ENCODE measurements at regions not wholly inside any gene's neighbourhood (a gene's known extent, or its start where the extent isn't known, plus 50 kb on each side); places are given as distances from the start of the nearest gene placed in this dataset.
"Not testable (repeated sequence)": the region's sequence is repeated elsewhere in the genome, so short reads cannot be mapped to it uniquely, and the experiment has no call there.

GRCh38 chr20:51945881-51946280 lies 143.6 kb upstream of the SALL4 start:
- no peaks in the 10 kb centered on the region for H3K4me1 Mint-ChIP-seq
- no peaks in the 10 kb centered on the region for H3K36me3 Mint-ChIP-seq (ENCODE audit: low read depth)
- TF ChIP-seq CTCF (IDR thresholded peaks at IDR 0.05; ENCODE audit: unreplicated experiment in 3 of 3), result no peak
- no peak overlapping the region for H3K4me3 Mint-ChIP-seq
- no peaks in the 10 kb centered on the region for H3K9me3 Mint-ChIP-seq
- no peak overlapping the region for H3K27ac Mint-ChIP-seq
- peaks cover 4% of the 10 kb centered on the region for H3K27me3 Mint-ChIP-seq (ENCODE audit: low read depth)

GRCh38 chr20:51945177-51945576 lies 142.9 kb upstream of the SALL4 start:
- H3K4me3 Mint-ChIP-seq, result no peak overlapping the region
- H3K9me3 Mint-ChIP-seq, result no peaks in the 10 kb centered on the region
- no peaks in the 10 kb centered on the region for H3K4me1 Mint-ChIP-seq
- TF ChIP-seq CTCF (IDR thresholded peaks at IDR 0.05; ENCODE audit: unreplicated experiment in 3 of 3), result no peak
- no peak overlapping the region for H3K27ac Mint-ChIP-seq
- H3K27me3 Mint-ChIP-seq (ENCODE audit: low read depth), result peaks cover 4% of the 10 kb centered on the region
- H3K36me3 Mint-ChIP-seq (ENCODE audit: low read depth), result no peaks in the 10 kb centered on the region

- H3K4me1 Mint-ChIP-seq, result no peaks in the 10 kb centered on the region
- no peak for TF ChIP-seq CTCF (IDR thresholded peaks at IDR 0.05; ENCODE audit: unreplicated experiment in 3 of 3)
- no peaks in the 10 kb centered on the region for H3K9me3 Mint-ChIP-seq
- no peak overlapping the region for H3K27ac Mint-ChIP-seq
- no peak overlapping the region for H3K4me3 Mint-ChIP-seq
- no peaks in the 10 kb centered on the region for H3K36me3 Mint-ChIP-seq (ENCODE audit: low read depth)
- peaks cover 4% of the 10 kb centered on the region for H3K27me3 Mint-ChIP-seq (ENCODE audit: low read depth)
Observed at GRCh38 chr20:51943761-51944160, 141.4 kb upstream of the SALL4 start.

GRCh38 chr20:51943326-51943725 lies 141.0 kb upstream of the SALL4 start:
- H3K27ac Mint-ChIP-seq; H3K27me3 Mint-ChIP-seq (ENCODE audit: low read depth); H3K9me3 Mint-ChIP-seq; H3K4me1 Mint-ChIP-seq; H3K4me3 Mint-ChIP-seq; H3K36me3 Mint-ChIP-seq (ENCODE audit: low read depth): not testable (repeated sequence)

- H3K4me1 Mint-ChIP-seq, result peaks cover 2% of the 10 kb centered on the region
Observed at GRCh38 chr20:51941503-51941902, 139.2 kb upstream of the SALL4 start.

GRCh38 chr20:51939259-51939585 lies 136.9 kb upstream of the SALL4 start:
- Mint-ChIP-seq H3K4me1 (peaks cover 14% of the 10 kb centered on the region), H3K27ac (no peak overlapping the region), H3K36me3 (ENCODE audit: low read depth) (no peaks in the 10 kb centered on the region), H3K27me3 (ENCODE audit: low read depth) (peaks cover 6% of the 10 kb centered on the region), H3K4me3 (no peak overlapping the region), H3K9me3 (no peaks in the 10 kb centered on the region)
- TF ChIP-seq CTCF (IDR thresholded peaks at IDR 0.05; ENCODE audit: unreplicated experiment in 3 of 3), result no peak

More at GRCh38 chr20:51941503-51941902, 139.2 kb upstream of the SALL4 start:
- no peak for TF ChIP-seq CTCF (IDR thresholded peaks at IDR 0.05; ENCODE audit: unreplicated experiment in 3 of 3)
- Mint-ChIP-seq H3K36me3 (ENCODE audit: low read depth) (no peaks in the 10 kb centered on the region), H3K27ac (no peak overlapping the region), H3K9me3 (no peaks in the 10 kb centered on the region), H3K27me3 (ENCODE audit: low read depth) (peaks cover 4% of the 10 kb centered on the region), H3K4me3 (no peak overlapping the region)

Data from nephron (organoid).